ENCODE measurements at regions not wholly inside any gene's neighbourhood (a gene's known extent, or its start where the extent isn't known, plus 50 kb on each side); places are given as distances from the start of the nearest gene placed in this dataset.

DNA sequence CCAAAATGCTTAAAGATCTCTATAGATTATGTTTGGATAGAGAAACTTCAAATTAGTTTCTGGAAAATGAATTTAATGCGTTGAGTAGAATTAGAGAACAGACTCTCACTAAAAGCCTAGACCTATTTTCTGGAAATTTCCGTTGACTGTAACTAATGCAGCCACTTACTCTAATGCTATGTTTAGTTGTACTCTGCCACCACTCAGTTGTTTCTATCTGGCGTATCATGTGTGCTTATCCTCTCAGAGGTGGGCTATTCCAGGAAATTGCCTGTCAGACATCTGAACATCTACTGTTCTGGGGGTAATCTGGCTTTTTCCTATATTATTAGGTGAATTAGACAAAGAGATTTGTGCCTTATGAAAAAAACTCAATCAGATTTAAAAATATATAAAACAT is 347.1 kb upstream of the FSTL5 start:
- no peaks in the 10 kb centered on the region for H3K4me1 Mint-ChIP-seq (ENCODE audit: low read depth)
- H3K9me3 ChIP-seq (ENCODE audit: control insufficient read depth in 1 of 2, insufficient read depth in 1 of 2, low read length in 2 of 2) = no peaks in the 10 kb centered on the region
- H3K36me3 ChIP-seq (ENCODE audit: insufficient read depth, low read length) = no peaks in the 10 kb centered on the region
- POLR2A ChIA-PET = no interaction called here
- H3K36me3 Mint-ChIP-seq (ENCODE audit: low read depth) = no peaks in the 10 kb centered on the region
- H3K27me3 ChIP-seq (ENCODE audit: control insufficient read depth in 1 of 2, insufficient read depth in 2 of 2, low read length in 2 of 2) = no peaks in the 10 kb centered on the region
- TF ChIP-seq, protein P1, sequence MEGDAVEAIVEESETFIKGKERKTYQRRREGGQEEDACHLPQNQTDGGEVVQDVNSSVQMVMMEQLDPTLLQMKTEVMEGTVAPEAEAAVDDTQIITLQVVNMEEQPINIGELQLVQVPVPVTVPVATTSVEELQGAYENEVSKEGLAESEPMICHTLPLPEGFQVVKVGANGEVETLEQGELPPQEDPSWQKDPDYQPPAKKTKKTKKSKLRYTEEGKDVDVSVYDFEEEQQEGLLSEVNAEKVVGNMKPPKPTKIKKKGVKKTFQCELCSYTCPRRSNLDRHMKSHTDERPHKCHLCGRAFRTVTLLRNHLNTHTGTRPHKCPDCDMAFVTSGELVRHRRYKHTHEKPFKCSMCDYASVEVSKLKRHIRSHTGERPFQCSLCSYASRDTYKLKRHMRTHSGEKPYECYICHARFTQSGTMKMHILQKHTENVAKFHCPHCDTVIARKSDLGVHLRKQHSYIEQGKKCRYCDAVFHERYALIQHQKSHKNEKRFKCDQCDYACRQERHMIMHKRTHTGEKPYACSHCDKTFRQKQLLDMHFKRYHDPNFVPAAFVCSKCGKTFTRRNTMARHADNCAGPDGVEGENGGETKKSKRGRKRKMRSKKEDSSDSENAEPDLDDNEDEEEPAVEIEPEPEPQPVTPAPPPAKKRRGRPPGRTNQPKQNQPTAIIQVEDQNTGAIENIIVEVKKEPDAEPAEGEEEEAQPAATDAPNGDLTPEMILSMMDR (IDR thresholded peaks at IDR 0.05) = no peak
- CTCF ChIA-PET = no interaction called here
- no peak for ATAC-seq (ENCODE audit: poor library complexity)
- no peak for DNase-seq
- H3K27ac ChIP-seq (ENCODE audit: low read depth in 1 of 2, low read length in 2 of 2) = no peak overlapping the region
- H3K27me3 Mint-ChIP-seq = no peaks in the 10 kb centered on the region
- H3K27ac Mint-ChIP-seq = no peak overlapping the region
- intact Hi-C loops (cut with DNase I, micrococcal nuclease) = no loop called here
- no peaks in the 10 kb centered on the region for H3K4me1 ChIP-seq (ENCODE audit: insufficient read depth, low read length)
- no peak overlapping the region for H3K4me3 Mint-ChIP-seq
- H3K4me3 ChIP-seq (ENCODE audit: low read length) = no peak overlapping the region
- no peaks in the 10 kb centered on the region for H3K9me3 Mint-ChIP-seq

- Mint-ChIP-seq H3K27ac (no peak overlapping the region), H3K4me1 (ENCODE audit: low read depth) (no peaks in the 10 kb centered on the region), H3K27me3 (no peaks in the 10 kb centered on the region), H3K4me3 (no peak overlapping the region), H3K9me3 (no peaks in the 10 kb centered on the region), H3K36me3 (ENCODE audit: low read depth) (no peaks in the 10 kb centered on the region)
- H3K36me3 ChIP-seq (ENCODE audit: insufficient read depth, low read length) = no peaks in the 10 kb centered on the region
- POLR2A ChIA-PET = no interaction called here
- H3K9me3 ChIP-seq (ENCODE audit: control insufficient read depth in 1 of 2, insufficient read depth in 1 of 2, low read length in 2 of 2) = no peaks in the 10 kb centered on the region
- no peak for DNase-seq
- TF ChIP-seq, protein P1 (IDR thresholded peaks at IDR 0.05) = no peak
- no peaks in the 10 kb centered on the region for H3K27me3 ChIP-seq (ENCODE audit: control insufficient read depth in 1 of 2, insufficient read depth in 2 of 2, low read length in 2 of 2)
- H3K27ac ChIP-seq (ENCODE audit: low read depth in 1 of 2, low read length in 2 of 2) = no peak overlapping the region
- CTCF ChIA-PET = no interaction called here
- no peak overlapping the region for H3K4me3 ChIP-seq (ENCODE audit: low read length)
- H3K4me1 ChIP-seq (ENCODE audit: insufficient read depth, low read length) = no peaks in the 10 kb centered on the region
- no peak for ATAC-seq (ENCODE audit: poor library complexity)
- intact Hi-C loops (cut with DNase I, micrococcal nuclease) = no loop called here
These were observed 346.3 kb upstream of the FSTL5 start for GRCh38 chr4:162510115-162510514.

- Histone ChIP-seq H3K9me3 (ENCODE audit: control insufficient read depth in 1 of 2, insufficient read depth in 1 of 2, low read length in 2 of 2) (no peaks in the 10 kb centered on the region), H3K27ac (ENCODE audit: low read depth in 1 of 2, low read length in 2 of 2) (no peak overlapping the region), H3K27me3 (ENCODE audit: control insufficient read depth in 1 of 2, insufficient read depth in 2 of 2, low read length in 2 of 2) (no peaks in the 10 kb centered on the region), H3K4me3 (ENCODE audit: low read length) (no peak overlapping the region), H3K4me1 (ENCODE audit: insufficient read depth, low read length) (no peaks in the 10 kb centered on the region), H3K36me3 (ENCODE audit: insufficient read depth, low read length) (no peaks in the 10 kb centered on the region)
- H3K4me3 Mint-ChIP-seq = no peak overlapping the region
- no peaks in the 10 kb centered on the region for H3K27me3 Mint-ChIP-seq
- TF ChIP-seq, protein P1 (IDR thresholded peaks at IDR 0.05) = no peak
- no peaks in the 10 kb centered on the region for H3K4me1 Mint-ChIP-seq (ENCODE audit: low read depth)
- DNase-seq = no peak
- CTCF ChIA-PET = no interaction called here
- no peak for ATAC-seq (ENCODE audit: poor library complexity)
- POLR2A ChIA-PET = no interaction called here
- H3K27ac Mint-ChIP-seq = no peak overlapping the region
- no peaks in the 10 kb centered on the region for H3K9me3 Mint-ChIP-seq
- H3K36me3 Mint-ChIP-seq (ENCODE audit: low read depth) = no peaks in the 10 kb centered on the region
- intact Hi-C loops (cut with DNase I, micrococcal nuclease) = no loop called here
These were observed 345.5 kb upstream of the FSTL5 start for GRCh38 chr4:162509333-162509732.
